ENCODE measurements at regions not wholly inside any gene's neighbourhood (a gene's known extent, or its start where the extent isn't known, plus 50 kb on each side); places are given as distances from the start of the nearest gene placed in this dataset.

DNA sequence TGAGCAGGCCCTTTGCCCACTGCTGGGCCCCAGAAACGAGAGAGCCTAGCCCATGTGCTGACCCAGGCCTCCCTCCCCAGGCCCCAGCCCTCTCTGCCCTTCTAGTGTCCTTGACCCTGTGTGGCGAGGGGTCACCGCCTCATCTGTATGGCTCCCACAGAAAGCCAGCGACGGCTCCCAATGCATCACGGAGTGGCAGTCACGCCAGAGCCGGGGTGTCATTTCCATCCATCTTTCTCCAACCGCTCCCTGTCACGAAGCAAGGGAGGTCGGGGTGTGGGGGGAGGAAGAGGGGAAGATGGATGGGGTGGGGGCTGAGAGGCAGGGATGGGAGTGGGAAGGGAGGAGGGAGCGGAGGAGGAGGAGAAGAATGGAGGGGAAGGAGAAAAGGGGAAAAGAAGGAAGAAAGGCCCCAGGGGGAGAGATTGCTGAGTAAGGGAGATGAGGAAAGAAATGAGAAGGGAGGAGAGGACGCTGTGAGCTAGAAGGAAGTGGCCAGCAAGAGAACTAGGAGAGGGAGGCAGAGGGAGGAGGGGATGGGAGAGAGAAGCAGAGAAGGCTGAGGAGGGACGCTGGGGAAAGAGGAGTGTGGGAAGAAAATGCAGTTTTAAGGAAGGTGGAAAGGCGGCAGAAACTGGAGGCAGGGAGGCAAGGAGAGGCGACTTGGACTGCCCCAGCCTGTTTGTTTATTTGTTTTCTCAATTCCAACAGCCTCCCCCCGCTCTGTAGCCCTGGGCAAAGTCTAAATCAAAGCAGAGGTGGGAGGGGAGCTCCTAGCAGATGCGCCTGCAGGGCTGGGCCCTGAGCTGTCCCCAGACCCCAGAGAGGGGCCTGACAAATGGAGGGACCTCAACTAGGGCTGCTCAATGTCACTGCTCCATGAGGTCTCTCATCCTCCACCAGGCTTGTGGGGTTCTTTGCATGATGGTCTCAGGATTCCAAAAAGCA is 75.5 kb upstream of the LHX5 start:
- CTCF ChIA-PET: no interaction called here
- ATAC-seq: no peak; a peak in 1 of 6 replicates

GRCh38 chr12:113537751-113538087 is 66.0 kb upstream of the LHX5 start:
- FAIRE-seq: no peak
- TF ChIP-seq BCL3 (IDR thresholded peaks at IDR 0.05): no peak
- no peak for TF ChIP-seq FOSL2 (IDR thresholded peaks at IDR 0.05)
- peak; percentile 11; the same call in 1 of the 2 replicates for TF ChIP-seq FOSL2 (CRISPR knock-in tag; IDR thresholded peaks at IDR 0.05)
- ATAC-seq: no peak
- CTCF ChIA-PET: no interaction called here
- Histone ChIP-seq H3K4me2 (no peak overlapping the region), H3K4me1 (no peaks in the 10 kb centered on the region), H3K4me3 (no peak overlapping the region), H3K27ac (no peak overlapping the region), H3K9me3 (peaks cover 26% of the 10 kb centered on the region)
- POLR2A ChIA-PET: no interaction called here
- 3% methylated on average over 6 of the region's 6 CpGs for WGBS (ENCODE audit: missing lambda C conversion rate)
- peak in 1 of 2 experiments; percentile 13 for DNase-seq (ENCODE audit: low read depth in 1 of 2, low spot score in 1 of 2)

More for the DNA sequence above, 75.5 kb upstream of the LHX5 start:
- POLR2A ChIA-PET: no interaction called here
- Histone ChIP-seq H3K4me3 (no peak overlapping the region), H3K4me1 (no peaks in the 10 kb centered on the region), H3K27ac (no peak overlapping the region), H3K4me2 (no peak overlapping the region), H3K9me3 (peaks cover 12% of the 10 kb centered on the region; the same call in 2 of the 3 replicates)
- FAIRE-seq (no peak), DNase-seq (ENCODE audit: low read depth in 1 of 2, low spot score in 1 of 2) (no peak)
- WGBS (ENCODE audit: missing lambda C conversion rate): 32% methylated on average over 16 of the region's 18 CpGs
- peak; percentile 10 for TF ChIP-seq MAFK (IDR thresholded peaks at IDR 0.05; ENCODE audit: partially characterized antibody)
- TF ChIP-seq, protein P1, sequence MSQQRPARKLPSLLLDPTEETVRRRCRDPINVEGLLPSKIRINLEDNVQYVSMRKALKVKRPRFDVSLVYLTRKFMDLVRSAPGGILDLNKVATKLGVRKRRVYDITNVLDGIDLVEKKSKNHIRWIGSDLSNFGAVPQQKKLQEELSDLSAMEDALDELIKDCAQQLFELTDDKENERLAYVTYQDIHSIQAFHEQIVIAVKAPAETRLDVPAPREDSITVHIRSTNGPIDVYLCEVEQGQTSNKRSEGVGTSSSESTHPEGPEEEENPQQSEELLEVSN (IDR thresholded peaks at IDR 0.05; ENCODE audit: borderline replicate concordance, low read depth): no peak
- no peak for TF ChIP-seq TFCP2L1 (CRISPR knock-in tag; IDR thresholded peaks at IDR 0.05)
- TF ChIP-seq, protein P2, sequence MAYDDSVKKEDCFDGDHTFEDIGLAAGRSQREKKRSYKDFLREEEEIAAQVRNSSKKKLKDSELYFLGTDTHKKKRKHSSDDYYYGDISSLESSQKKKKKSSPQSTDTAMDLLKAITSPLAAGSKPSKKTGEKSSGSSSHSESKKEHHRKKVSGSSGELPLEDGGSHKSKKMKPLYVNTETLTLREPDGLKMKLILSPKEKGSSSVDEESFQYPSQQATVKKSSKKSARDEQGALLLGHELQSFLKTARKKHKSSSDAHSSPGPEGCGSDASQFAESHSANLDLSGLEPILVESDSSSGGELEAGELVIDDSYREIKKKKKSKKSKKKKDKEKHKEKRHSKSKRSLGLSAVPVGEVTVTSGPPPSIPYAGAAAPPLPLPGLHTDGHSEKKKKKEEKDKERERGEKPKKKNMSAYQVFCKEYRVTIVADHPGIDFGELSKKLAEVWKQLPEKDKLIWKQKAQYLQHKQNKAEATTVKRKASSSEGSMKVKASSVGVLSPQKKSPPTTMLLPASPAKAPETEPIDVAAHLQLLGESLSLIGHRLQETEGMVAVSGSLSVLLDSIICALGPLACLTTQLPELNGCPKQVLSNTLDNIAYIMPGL (CRISPR knock-in tag; IDR thresholded peaks at IDR 0.05; ENCODE audit: borderline replicate concordance): no peak

DNA sequence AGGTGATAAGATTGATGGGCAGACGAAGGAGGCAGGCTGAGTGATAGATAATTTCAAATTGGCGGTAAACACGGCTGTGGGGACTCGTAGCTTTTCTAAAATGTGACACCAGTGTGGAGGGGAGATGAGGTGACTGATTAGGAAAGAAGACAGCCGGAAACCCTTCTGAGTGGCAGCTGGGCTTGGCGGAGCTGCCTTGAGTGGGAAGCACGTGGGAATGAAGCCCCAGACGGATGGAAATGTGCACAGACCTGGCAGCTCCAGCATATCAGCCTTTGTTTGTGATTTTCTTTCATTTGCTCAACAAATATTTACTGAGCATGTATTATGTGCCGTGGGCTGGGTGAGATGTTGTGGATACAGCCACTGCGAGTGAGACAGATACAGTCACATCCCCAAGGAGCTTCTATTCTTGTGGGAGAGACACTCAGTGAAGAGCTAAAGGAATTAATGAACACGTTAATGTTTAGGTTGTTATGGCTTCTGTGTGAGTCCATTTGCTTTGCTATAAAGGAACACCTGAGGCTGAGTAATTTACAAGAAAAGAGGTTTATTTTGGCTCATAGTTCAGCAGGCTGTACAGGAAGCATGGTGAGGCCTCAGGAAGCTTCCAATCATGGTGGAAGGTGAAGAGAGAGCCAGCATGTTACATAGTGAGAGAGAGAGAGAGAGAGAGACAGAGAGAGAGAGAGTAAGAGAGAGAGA is 65.5 kb upstream of the LHX5 start:
- POLR2A ChIA-PET: no interaction called here
- Histone ChIP-seq H3K4me1 (no peaks in the 10 kb centered on the region), H3K9me3 (peaks cover 26% of the 10 kb centered on the region), H3K4me3 (no peak overlapping the region), H3K27ac (no peak overlapping the region), H3K4me2 (no peak overlapping the region)
- no peak for DNase-seq (ENCODE audit: low read depth in 1 of 2, low spot score in 1 of 2)
- TF ChIP-seq, protein P3, sequence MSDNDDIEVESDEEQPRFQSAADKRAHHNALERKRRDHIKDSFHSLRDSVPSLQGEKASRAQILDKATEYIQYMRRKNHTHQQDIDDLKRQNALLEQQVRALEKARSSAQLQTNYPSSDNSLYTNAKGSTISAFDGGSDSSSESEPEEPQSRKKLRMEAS (IDR thresholded peaks at IDR 0.05): no peak
- TF ChIP-seq HOXB13 (CRISPR knock-in tag; IDR thresholded peaks at IDR 0.05; ENCODE audit: low read depth) (no peak), FOXS1 (CRISPR knock-in tag; IDR thresholded peaks at IDR 0.05) (no peak), JUN (IDR thresholded peaks at IDR 0.05) (no peak), HOXA7 (CRISPR knock-in tag; IDR thresholded peaks at IDR 0.05) (no peak), NR3C1 (IDR thresholded peaks at IDR 0.05) (no peak), RARB (CRISPR knock-in tag; IDR thresholded peaks at IDR 0.05) (no peak), HEYL (CRISPR knock-in tag; IDR thresholded peaks at IDR 0.05) (no peak)
- TF ChIP-seq, protein P4, sequence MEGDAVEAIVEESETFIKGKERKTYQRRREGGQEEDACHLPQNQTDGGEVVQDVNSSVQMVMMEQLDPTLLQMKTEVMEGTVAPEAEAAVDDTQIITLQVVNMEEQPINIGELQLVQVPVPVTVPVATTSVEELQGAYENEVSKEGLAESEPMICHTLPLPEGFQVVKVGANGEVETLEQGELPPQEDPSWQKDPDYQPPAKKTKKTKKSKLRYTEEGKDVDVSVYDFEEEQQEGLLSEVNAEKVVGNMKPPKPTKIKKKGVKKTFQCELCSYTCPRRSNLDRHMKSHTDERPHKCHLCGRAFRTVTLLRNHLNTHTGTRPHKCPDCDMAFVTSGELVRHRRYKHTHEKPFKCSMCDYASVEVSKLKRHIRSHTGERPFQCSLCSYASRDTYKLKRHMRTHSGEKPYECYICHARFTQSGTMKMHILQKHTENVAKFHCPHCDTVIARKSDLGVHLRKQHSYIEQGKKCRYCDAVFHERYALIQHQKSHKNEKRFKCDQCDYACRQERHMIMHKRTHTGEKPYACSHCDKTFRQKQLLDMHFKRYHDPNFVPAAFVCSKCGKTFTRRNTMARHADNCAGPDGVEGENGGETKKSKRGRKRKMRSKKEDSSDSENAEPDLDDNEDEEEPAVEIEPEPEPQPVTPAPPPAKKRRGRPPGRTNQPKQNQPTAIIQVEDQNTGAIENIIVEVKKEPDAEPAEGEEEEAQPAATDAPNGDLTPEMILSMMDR (IDR thresholded peaks at IDR 0.05): no peak
- no peak for FAIRE-seq
- 4% methylated on average over 11 of the region's 11 CpGs for WGBS (ENCODE audit: missing lambda C conversion rate)
- CTCF ChIA-PET: interaction anchor here (1.1 kb wide), 1 partner anchor 375 kb away, joined by 3 read pairs; no protein-coding TSS in a partner anchor
- no peak for ATAC-seq
